CD4-positive, alpha-beta T cell (primary cell): ENCODE measurements at regions not wholly inside any gene's neighbourhood (a gene's known extent, or its start where the extent isn't known, plus 50 kb on each side); places are given as distances from the start of the nearest gene placed in this dataset.

Experiments
- ATAC-seq: fragments of 200-7000 bp; cut with Tn5 transposase; one replicate; pipeline ENCODE4 v1.10.0; 2022; ENCODE audit warnings: mild to moderate bottlenecking; ENCODE audit not compliant: poor library complexity
- CTCF ChIA-PET: fragments of 350-600 bp; sonication (Branson Sonifier 250); formaldehyde crosslinking; loops from one replicate; lab custom pipeline; 2021; ENCODE audit warnings: antibody characterized with exemption, inconsistent platforms; lab: Charles Lee
- POLR2A ChIA-PET: fragments of 350-600 bp; sonication (Branson Sonifier 250); formaldehyde crosslinking; loops from one replicate; lab custom pipeline; 2021; ENCODE audit warnings: antibody characterized with exemption, inconsistent platforms; lab: Charles Lee
- DNase-seq, 14 experiments: peaks; one replicate each; pipeline ENCODE4 v3.0.0-alpha.2; 2013 to 2020; ENCODE audit warnings: mixed read lengths in 2 of 14
- H3K27ac ChIP-seq, 2 donors: one replicate each; pipeline versions ENCODE4 v1.5.1 to v1.7.0; 2013; ENCODE audit warnings: low read length in 2 of 2, low read depth in 1 of 2, mild to moderate bottlenecking in 1 of 2
- H3K27me3 ChIP-seq, 2 experiments: 1 replicate in 1 of 2; 2 replicates in 1 of 2; pipeline versions ENCODE4 v1.6.1 to v1.7.0; 2013; ENCODE audit warnings: low read length in 2 of 2, control low read depth in 1 of 2, mild to moderate bottlenecking in 1 of 2, moderate library complexity in 1 of 2; ENCODE audit not compliant: insufficient read depth in 2 of 2, control insufficient read depth in 1 of 2
- H3K36me3 ChIP-seq: one replicate; pipeline ENCODE4 v1.6.1; 2013; ENCODE audit warnings: low read length, control low read depth; ENCODE audit not compliant: insufficient read depth
- H3K4me1 ChIP-seq: one replicate; pipeline ENCODE4 v1.6.1; 2013; ENCODE audit warnings: low read length, control low read depth; ENCODE audit not compliant: insufficient read depth
- H3K4me3 ChIP-seq: one replicate; pipeline ENCODE4 v1.5.1; 2013; ENCODE audit warnings: mild to moderate bottlenecking, low read length, moderate library complexity
- H3K9me3 ChIP-seq, 2 experiments: 1 replicate in 1 of 2; 2 replicates in 1 of 2; pipeline versions ENCODE4 v1.6.1 to v1.7.0; 2013; ENCODE audit warnings: low read length in 2 of 2, mild to moderate bottlenecking in 2 of 2, control low read depth in 1 of 2, moderate library complexity in 1 of 2; ENCODE audit not compliant: control insufficient read depth in 1 of 2, insufficient read depth in 1 of 2
- H3K27ac Mint-ChIP-seq: one replicate; pipeline ENCODE4 v1.8.0; 2020; ENCODE audit warnings: mixed read lengths
- H3K27me3 Mint-ChIP-seq: one replicate; pipeline ENCODE4 v1.8.0; 2021; ENCODE audit warnings: mixed read lengths
- H3K36me3 Mint-ChIP-seq: one replicate; pipeline ENCODE4 v1.8.0; 2021; ENCODE audit warnings: low read depth, mixed read lengths
- H3K4me1 Mint-ChIP-seq: one replicate; pipeline ENCODE4 v1.8.0; 2021; ENCODE audit warnings: low read depth, mixed read lengths
- H3K4me3 Mint-ChIP-seq: one replicate; pipeline ENCODE4 v1.8.0; 2020; ENCODE audit warnings: mild to moderate bottlenecking, mixed read lengths
- H3K9me3 Mint-ChIP-seq: one replicate; pipeline ENCODE4 v1.8.0; 2020; ENCODE audit warnings: mixed read lengths
- CTCF ChIP-seq: fragments of 200-600 bp; IDR thresholded peaks from one replicate; pipeline ENCODE4 v1.8.0; 2022; ENCODE audit warnings: antibody characterized with exemption, mild to moderate bottlenecking
- intact Hi-C, 2 experiments: fragments of 100-400 bp; cut with DNase I in 1 of 2; cut with micrococcal nuclease in 1 of 2; formaldehyde crosslinking; loops; one replicate each; pipeline versions ENCODE4 v1.15.1 to v1.9.0; 2023 to 2025; cut with DNase I, micrococcal nuclease

- Histone ChIP-seq H3K27me3 (no peaks in the 10 kb centered on the region), H3K4me1 (no peaks in the 10 kb centered on the region), H3K27ac (no peak overlapping the region), H3K36me3 (no peaks in the 10 kb centered on the region), H3K9me3 (peaks cover 0 to 4% of the 10 kb centered on the region in 2 experiments), H3K4me3 (no peak overlapping the region)
- no peaks in the 10 kb centered on the region for H3K27me3 Mint-ChIP-seq
- no peaks in the 10 kb centered on the region for H3K9me3 Mint-ChIP-seq
- DNase-seq (no peak), ATAC-seq (no peak)
- H3K4me3 Mint-ChIP-seq: no peak overlapping the region
- ChIA-PET POLR2A (no interaction called here), CTCF (no interaction called here)
- no peaks in the 10 kb centered on the region for H3K36me3 Mint-ChIP-seq
- no peaks in the 10 kb centered on the region for H3K4me1 Mint-ChIP-seq
- TF ChIP-seq CTCF: no peak
- intact Hi-C loops: no loop called here
- H3K27ac Mint-ChIP-seq: no peak overlapping the region
Observed at GRCh38 chr17:13268791-13269595, 251.2 kb upstream of the ELAC2 start.

DNA sequence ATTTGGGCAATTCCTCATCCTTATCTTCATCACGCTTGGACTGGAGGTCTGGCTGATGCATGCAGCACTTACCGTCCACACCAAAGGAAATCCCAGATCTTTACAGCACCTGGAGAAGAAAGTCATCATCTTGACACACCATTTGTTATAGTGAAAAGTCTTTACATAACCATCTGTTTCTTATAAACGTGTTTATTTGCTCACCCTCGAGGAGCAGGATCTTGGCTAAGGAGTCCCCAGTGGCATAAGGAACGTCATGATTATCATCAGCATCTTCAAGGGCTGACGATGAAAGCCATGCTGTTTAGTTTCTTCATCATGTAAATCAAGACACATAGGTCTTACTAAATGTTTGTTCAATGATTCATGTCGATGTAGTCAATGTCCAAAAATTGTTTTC is 248.8 kb upstream of the ELAC2 start:
- no peaks in the 10 kb centered on the region for H3K36me3 ChIP-seq
- Mint-ChIP-seq H3K27me3 (no peaks in the 10 kb centered on the region), H3K27ac (no peak overlapping the region)

DNA sequence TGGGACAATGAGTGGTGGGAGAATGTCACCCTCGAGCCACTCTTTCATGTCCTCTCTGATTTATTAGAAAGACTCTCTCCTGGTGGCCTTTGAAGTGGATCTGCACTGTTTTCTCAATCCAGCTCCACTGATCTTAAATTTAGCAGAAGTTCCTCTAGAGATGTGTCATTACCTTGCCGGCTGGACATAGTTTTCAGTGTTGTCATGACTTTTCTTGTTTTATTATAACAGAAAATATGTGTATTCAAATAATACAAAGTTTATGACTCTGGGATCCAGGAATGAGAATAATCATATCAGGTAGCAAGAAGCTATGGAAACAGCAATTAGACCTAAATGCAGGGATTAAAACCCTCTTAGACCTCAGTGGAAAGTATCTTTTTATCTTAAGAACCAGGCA is 247.5 kb upstream of the ELAC2 start:
- DNase-seq: no peak
- Histone ChIP-seq H3K9me3 (peaks cover 0 to 4% of the 10 kb centered on the region in 2 experiments), H3K4me3 (no peak overlapping the region), H3K27ac (no peak overlapping the region), H3K27me3 (no peaks in the 10 kb centered on the region), H3K4me1 (no peaks in the 10 kb centered on the region), H3K36me3 (no peaks in the 10 kb centered on the region)
- intact Hi-C loops: no loop called here
- ChIA-PET CTCF (no interaction called here), POLR2A (no interaction called here)
- no peak overlapping the region for H3K27ac Mint-ChIP-seq
- no peaks in the 10 kb centered on the region for H3K27me3 Mint-ChIP-seq
- H3K9me3 Mint-ChIP-seq: peaks cover 2% of the 10 kb centered on the region
- TF ChIP-seq CTCF: no peak
- ATAC-seq: no peak
- H3K4me3 Mint-ChIP-seq: no peak overlapping the region
- H3K36me3 Mint-ChIP-seq: no peaks in the 10 kb centered on the region
- no peaks in the 10 kb centered on the region for H3K4me1 Mint-ChIP-seq

More for the DNA sequence above, 248.8 kb upstream of the ELAC2 start:
- H3K4me3 Mint-ChIP-seq: no peak overlapping the region
- peaks cover 0 to 3% of the 10 kb centered on the region in 2 experiments for H3K9me3 ChIP-seq
- no peak overlapping the region for H3K4me3 ChIP-seq
- no peaks in the 10 kb centered on the region for H3K9me3 Mint-ChIP-seq
- no peak for DNase-seq
- no peaks in the 10 kb centered on the region for H3K4me1 ChIP-seq
- no peaks in the 10 kb centered on the region for H3K27me3 ChIP-seq
- ChIA-PET CTCF (no interaction called here), POLR2A (no interaction called here)
- H3K27ac ChIP-seq: no peak overlapping the region
- no peak for ATAC-seq
- intact Hi-C loops: no loop called here
- H3K4me1 Mint-ChIP-seq: no peaks in the 10 kb centered on the region
- H3K36me3 Mint-ChIP-seq: no peaks in the 10 kb centered on the region
- no peak for TF ChIP-seq CTCF
